ENCODE measurements at regions not wholly inside any gene's neighbourhood (a gene's known extent, or its start where the extent isn't known, plus 50 kb on each side); places are given as distances from the start of the nearest gene placed in this dataset.

DNA sequence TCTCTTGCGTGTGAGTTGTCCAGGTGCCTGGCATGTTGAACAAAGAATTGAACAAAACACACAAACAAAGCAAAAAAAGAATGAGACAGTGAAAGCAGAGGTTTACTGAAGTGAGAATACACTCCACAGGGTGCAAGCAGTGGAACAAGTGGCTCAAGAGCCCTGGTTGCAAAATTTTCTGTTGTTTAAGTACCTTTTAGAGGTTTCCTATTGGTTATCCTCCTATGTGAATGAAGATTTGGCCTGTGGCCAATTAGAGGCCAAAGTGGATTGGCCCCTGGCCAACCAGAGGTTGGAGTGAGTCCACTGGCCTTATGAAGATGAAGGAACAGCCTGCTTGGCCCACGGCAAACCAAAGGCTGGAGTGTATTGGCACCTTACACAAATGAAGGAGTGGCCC, 1188.5 kb upstream of the NRXN1 start:
- no peak overlapping the region for H3K27ac ChIP-seq (ENCODE audit: extremely low read depth, low read depth, low read length)
- ChIA-PET CTCF (no interaction called here), POLR2A (no interaction called here)
- TF ChIP-seq SETDB1 (IDR thresholded peaks at IDR 0.05; ENCODE audit: insufficient read length, low read length) (no peak), SCRT2 (tag by site-specific recombination; IDR thresholded peaks at IDR 0.05) (no peak), ZNF266 (tag by site-specific recombination; IDR thresholded peaks at IDR 0.05; ENCODE audit: low read depth) (no peak), ZNF626 (tag by site-specific recombination; IDR thresholded peaks at IDR 0.05) (no peak), ZNF155 (tag by site-specific recombination; IDR thresholded peaks at IDR 0.05) (no peak), ZNF473 (tag by site-specific recombination; IDR thresholded peaks at IDR 0.05) (no peak)
- TF ChIP-seq, protein P1, sequence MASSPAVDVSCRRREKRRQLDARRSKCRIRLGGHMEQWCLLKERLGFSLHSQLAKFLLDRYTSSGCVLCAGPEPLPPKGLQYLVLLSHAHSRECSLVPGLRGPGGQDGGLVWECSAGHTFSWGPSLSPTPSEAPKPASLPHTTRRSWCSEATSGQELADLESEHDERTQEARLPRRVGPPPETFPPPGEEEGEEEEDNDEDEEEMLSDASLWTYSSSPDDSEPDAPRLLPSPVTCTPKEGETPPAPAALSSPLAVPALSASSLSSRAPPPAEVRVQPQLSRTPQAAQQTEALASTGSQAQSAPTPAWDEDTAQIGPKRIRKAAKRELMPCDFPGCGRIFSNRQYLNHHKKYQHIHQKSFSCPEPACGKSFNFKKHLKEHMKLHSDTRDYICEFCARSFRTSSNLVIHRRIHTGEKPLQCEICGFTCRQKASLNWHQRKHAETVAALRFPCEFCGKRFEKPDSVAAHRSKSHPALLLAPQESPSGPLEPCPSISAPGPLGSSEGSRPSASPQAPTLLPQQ (tag by site-specific recombination; IDR thresholded peaks at IDR 0.05), result no peak
- no peaks in the 10 kb centered on the region for H3K4me1 ChIP-seq (ENCODE audit: control insufficient read depth, insufficient read depth, low read length)
- no peaks in the 10 kb centered on the region for H3K9me3 ChIP-seq (ENCODE audit: control insufficient read depth, insufficient read depth, low read depth, low read length)
- no peaks in the 10 kb centered on the region for H3K36me3 ChIP-seq (ENCODE audit: control insufficient read depth in 2 of 2, insufficient read depth in 1 of 2, low read length in 2 of 2)
- no peak overlapping the region for H3K4me3 ChIP-seq (ENCODE audit: low read depth, low read length)

DNA sequence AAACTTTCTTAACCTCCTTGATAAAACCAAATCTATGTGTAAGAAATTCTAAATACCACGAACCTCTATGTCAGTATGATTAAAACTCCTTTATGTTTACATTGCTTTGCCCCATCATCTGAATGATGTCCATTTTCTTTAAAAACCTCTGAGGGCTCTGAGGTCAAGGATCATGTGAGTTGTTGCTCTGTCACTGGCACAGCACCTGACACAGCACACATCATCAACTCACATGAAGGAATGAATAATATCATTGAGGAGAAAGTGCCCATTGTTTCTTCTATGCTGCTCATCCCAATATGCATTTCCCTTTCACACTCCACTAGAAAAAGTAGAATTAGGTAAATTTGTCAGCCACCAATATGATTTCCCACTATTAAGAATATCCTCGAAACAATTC, 1178.7 kb upstream of the NRXN1 start:
- Histone ChIP-seq H3K4me1 (ENCODE audit: control insufficient read depth, insufficient read depth, low read length) (no peaks in the 10 kb centered on the region), H3K36me3 (ENCODE audit: control insufficient read depth in 2 of 2, insufficient read depth in 1 of 2, low read length in 2 of 2) (no peaks in the 10 kb centered on the region), H3K9me3 (ENCODE audit: control insufficient read depth, insufficient read depth, low read depth, low read length) (no peaks in the 10 kb centered on the region), H3K27ac (ENCODE audit: extremely low read depth, low read depth, low read length) (no peak overlapping the region), H3K4me3 (ENCODE audit: low read depth, low read length) (no peak overlapping the region)
- TF ChIP-seq ZNF112 (tag by site-specific recombination; IDR thresholded peaks at IDR 0.05) (no peak), IKZF3 (tag by site-specific recombination; IDR thresholded peaks at IDR 0.05) (no peak), ZNF292 (tag by site-specific recombination; IDR thresholded peaks at IDR 0.05; ENCODE audit: borderline replicate concordance, low read depth) (no peak), ZNF16 (tag by site-specific recombination; IDR thresholded peaks at IDR 0.05; ENCODE audit: low read depth) (no peak), ZNF221 (tag by site-specific recombination; IDR thresholded peaks at IDR 0.05; ENCODE audit: borderline replicate concordance) (no peak), ZFP69B (tag by site-specific recombination; IDR thresholded peaks at IDR 0.05) (no peak), ZNF701 (tag by site-specific recombination; IDR thresholded peaks at IDR 0.05) (no peak)
- TF ChIP-seq, protein P2, sequence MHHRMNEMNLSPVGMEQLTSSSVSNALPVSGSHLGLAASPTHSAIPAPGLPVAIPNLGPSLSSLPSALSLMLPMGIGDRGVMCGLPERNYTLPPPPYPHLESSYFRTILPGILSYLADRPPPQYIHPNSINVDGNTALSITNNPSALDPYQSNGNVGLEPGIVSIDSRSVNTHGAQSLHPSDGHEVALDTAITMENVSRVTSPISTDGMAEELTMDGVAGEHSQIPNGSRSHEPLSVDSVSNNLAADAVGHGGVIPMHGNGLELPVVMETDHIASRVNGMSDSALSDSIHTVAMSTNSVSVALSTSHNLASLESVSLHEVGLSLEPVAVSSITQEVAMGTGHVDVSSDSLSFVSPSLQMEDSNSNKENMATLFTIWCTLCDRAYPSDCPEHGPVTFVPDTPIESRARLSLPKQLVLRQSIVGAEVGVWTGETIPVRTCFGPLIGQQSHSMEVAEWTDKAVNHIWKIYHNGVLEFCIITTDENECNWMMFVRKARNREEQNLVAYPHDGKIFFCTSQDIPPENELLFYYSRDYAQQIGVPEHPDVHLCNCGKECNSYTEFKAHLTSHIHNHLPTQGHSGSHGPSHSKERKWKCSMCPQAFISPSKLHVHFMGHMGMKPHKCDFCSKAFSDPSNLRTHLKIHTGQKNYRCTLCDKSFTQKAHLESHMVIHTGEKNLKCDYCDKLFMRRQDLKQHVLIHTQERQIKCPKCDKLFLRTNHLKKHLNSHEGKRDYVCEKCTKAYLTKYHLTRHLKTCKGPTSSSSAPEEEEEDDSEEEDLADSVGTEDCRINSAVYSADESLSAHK (tag by site-specific recombination; IDR thresholded peaks at IDR 0.05), result no peak
- TF ChIP-seq, protein P3, sequence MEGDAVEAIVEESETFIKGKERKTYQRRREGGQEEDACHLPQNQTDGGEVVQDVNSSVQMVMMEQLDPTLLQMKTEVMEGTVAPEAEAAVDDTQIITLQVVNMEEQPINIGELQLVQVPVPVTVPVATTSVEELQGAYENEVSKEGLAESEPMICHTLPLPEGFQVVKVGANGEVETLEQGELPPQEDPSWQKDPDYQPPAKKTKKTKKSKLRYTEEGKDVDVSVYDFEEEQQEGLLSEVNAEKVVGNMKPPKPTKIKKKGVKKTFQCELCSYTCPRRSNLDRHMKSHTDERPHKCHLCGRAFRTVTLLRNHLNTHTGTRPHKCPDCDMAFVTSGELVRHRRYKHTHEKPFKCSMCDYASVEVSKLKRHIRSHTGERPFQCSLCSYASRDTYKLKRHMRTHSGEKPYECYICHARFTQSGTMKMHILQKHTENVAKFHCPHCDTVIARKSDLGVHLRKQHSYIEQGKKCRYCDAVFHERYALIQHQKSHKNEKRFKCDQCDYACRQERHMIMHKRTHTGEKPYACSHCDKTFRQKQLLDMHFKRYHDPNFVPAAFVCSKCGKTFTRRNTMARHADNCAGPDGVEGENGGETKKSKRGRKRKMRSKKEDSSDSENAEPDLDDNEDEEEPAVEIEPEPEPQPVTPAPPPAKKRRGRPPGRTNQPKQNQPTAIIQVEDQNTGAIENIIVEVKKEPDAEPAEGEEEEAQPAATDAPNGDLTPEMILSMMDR (tag by site-specific recombination; IDR thresholded peaks at IDR 0.05), result no peak
- ChIA-PET CTCF (no interaction called here), POLR2A (no interaction called here)

DNA sequence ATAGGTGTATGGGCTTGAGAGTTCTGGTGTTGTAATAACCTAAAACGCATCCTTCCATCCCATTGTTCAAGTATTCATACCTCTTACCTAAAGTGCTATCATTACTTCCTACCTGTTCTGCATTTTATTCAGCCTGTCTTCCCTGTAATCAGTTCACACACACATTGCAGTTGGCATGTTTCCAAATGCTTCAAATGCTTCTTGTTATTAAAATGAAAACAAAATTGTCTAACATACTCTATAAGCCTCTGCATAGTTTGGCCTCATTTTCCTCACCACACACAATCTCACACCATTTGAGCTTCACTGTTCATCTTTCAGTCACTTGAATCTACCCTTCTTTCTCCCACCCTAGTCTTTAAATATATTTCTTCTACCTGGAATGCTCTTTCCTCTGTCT, 1178.2 kb upstream of the NRXN1 start:
- H3K27ac ChIP-seq (ENCODE audit: extremely low read depth, low read depth, low read length), result no peak overlapping the region
- no peaks in the 10 kb centered on the region for H3K4me1 ChIP-seq (ENCODE audit: control insufficient read depth, insufficient read depth, low read length)
- no peak overlapping the region for H3K4me3 ChIP-seq (ENCODE audit: low read depth, low read length)
- H3K36me3 ChIP-seq (ENCODE audit: control insufficient read depth in 2 of 2, insufficient read depth in 1 of 2, low read length in 2 of 2), result no peaks in the 10 kb centered on the region
- CTCF ChIA-PET, result no interaction called here
- POLR2A ChIA-PET, result no interaction called here
- no peaks in the 10 kb centered on the region for H3K9me3 ChIP-seq (ENCODE audit: control insufficient read depth, insufficient read depth, low read depth, low read length)
- no peak for TF ChIP-seq ZNF16 (tag by site-specific recombination; IDR thresholded peaks at IDR 0.05; ENCODE audit: low read depth)
- TF ChIP-seq ZNF549 (tag by site-specific recombination; IDR thresholded peaks at IDR 0.05), result no peak
- TF ChIP-seq, protein P4, sequence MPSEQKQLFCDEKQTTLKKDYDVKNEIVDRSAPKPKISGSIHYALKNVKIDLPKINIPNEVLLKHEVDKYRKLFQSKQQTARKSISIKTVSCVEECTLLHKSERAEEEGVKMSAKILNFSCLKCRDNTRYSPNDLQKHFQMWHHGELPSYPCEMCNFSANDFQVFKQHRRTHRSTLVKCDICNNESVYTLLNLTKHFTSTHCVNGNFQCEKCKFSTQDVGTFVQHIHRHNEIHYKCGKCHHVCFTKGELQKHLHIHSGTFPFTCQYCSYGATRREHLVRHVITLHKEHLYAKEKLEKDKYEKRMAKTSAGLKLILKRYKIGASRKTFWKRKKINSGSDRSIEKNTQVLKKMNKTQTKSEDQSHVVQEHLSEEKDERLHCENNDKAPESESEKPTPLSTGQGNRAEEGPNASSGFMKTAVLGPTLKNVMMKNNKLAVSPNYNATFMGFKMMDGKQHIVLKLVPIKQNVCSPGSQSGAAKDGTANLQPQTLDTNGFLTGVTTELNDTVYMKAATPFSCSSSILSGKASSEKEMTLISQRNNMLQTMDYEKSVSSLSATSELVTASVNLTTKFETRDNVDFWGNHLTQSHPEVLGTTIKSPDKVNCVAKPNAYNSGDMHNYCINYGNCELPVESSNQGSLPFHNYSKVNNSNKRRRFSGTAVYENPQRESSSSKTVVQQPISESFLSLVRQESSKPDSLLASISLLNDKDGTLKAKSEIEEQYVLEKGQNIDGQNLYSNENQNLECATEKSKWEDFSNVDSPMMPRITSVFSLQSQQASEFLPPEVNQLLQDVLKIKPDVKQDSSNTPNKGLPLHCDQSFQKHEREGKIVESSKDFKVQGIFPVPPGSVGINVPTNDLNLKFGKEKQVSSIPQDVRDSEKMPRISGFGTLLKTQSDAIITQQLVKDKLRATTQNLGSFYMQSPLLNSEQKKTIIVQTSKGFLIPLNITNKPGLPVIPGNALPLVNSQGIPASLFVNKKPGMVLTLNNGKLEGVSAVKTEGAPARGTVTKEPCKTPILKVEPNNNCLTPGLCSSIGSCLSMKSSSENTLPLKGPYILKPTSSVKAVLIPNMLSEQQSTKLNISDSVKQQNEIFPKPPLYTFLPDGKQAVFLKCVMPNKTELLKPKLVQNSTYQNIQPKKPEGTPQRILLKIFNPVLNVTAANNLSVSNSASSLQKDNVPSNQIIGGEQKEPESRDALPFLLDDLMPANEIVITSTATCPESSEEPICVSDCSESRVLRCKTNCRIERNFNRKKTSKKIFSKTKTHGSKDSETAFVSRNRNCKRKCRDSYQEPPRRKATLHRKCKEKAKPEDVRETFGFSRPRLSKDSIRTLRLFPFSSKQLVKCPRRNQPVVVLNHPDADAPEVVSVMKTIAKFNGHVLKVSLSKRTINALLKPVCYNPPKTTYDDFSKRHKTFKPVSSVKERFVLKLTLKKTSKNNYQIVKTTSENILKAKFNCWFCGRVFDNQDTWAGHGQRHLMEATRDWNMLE (tag by site-specific recombination; conservative IDR thresholded peaks at IDR 0.05; ENCODE audit: low read depth), result no peak
- TF ChIP-seq ZNF629 (tag by site-specific recombination; IDR thresholded peaks at IDR 0.05), result no peak
- TF ChIP-seq ZNF311 (tag by site-specific recombination; IDR thresholded peaks at IDR 0.05; ENCODE audit: borderline replicate concordance), result no peak
- TF ChIP-seq, protein P5, sequence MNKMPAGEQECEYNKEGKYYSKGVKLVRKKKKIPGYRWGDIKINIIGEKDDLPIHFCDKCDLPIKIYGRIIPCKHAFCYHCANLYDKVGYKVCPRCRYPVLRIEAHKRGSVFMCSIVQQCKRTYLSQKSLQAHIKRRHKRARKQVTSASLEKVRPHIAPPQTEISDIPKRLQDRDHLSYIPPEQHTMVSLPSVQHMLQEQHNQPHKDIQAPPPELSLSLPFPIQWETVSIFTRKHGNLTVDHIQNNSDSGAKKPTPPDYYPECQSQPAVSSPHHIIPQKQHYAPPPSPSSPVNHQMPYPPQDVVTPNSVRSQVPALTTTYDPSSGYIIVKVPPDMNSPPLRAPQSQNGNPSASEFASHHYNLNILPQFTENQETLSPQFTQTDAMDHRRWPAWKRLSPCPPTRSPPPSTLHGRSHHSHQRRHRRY (tag by site-specific recombination; IDR thresholded peaks at IDR 0.05), result no peak
